ENCODE measurements at regions not wholly inside any gene's neighbourhood (a gene's known extent, or its start where the extent isn't known, plus 50 kb on each side); places are given as distances from the start of the nearest gene placed in this dataset.
"Not testable (repeated sequence)": the region's sequence is repeated elsewhere in the genome, so short reads cannot be mapped to it uniquely, and the experiment has no call there.

- TF ChIP-seq ZSCAN18 (CRISPR knock-in tag; IDR thresholded peaks at IDR 0.05), result no peak
Measured at GRCh38 chr1:229924639-229925038, 142.4 kb upstream of the GALNT2 start (continued).

- ATAC-seq, result no peak
- H3K4me3 Mint-ChIP-seq, result no peak overlapping the region
- POLR2A ChIA-PET, result no interaction called here
- no peak for DNase-seq (ENCODE audit: low spot score)
- TF ChIP-seq SMAD4 (CRISPR knock-in tag; IDR thresholded peaks at IDR 0.05) (no peak), PRDM15 (CRISPR knock-in tag; IDR thresholded peaks at IDR 0.05) (no peak), SOX15 (CRISPR knock-in tag; IDR thresholded peaks at IDR 0.05) (no peak), HMGA2 (CRISPR knock-in tag; IDR thresholded peaks at IDR 0.05) (no peak), GRHL2 (CRISPR knock-in tag; IDR thresholded peaks at IDR 0.05; ENCODE audit: insufficient replicate concordance, severe bottlenecking) (no peak), NR2C2 (CRISPR knock-in tag; IDR thresholded peaks at IDR 0.05) (no peak), ZNF425 (CRISPR knock-in tag; conservative IDR thresholded peaks at IDR 0.05) (no peak), FOXJ3 (CRISPR knock-in tag; IDR thresholded peaks at IDR 0.05; ENCODE audit: borderline replicate concordance) (no peak), SP1 (CRISPR knock-in tag; conservative IDR thresholded peaks at IDR 0.05) (no peak), MXD4 (CRISPR knock-in tag; IDR thresholded peaks at IDR 0.05; ENCODE audit: borderline replicate concordance) (no peak), ZNF423 (CRISPR knock-in tag; IDR thresholded peaks at IDR 0.05) (no peak), IRF1 (CRISPR knock-in tag; IDR thresholded peaks at IDR 0.05) (no peak), ATF1 (CRISPR knock-in tag; IDR thresholded peaks at IDR 0.05) (no peak), MAX (CRISPR knock-in tag; IDR thresholded peaks at IDR 0.05) (no peak), IRF2 (CRISPR knock-in tag; IDR thresholded peaks at IDR 0.05; ENCODE audit: borderline replicate concordance, low read depth) (no peak), ZNF121 (CRISPR knock-in tag; IDR thresholded peaks at IDR 0.05) (no peak), ZSCAN18 (CRISPR knock-in tag; IDR thresholded peaks at IDR 0.05) (no peak), OVOL2 (CRISPR knock-in tag; IDR thresholded peaks at IDR 0.05; ENCODE audit: borderline replicate concordance) (no peak), ZNF532 (CRISPR knock-in tag; IDR thresholded peaks at IDR 0.05; ENCODE audit: borderline replicate concordance) (no peak)
- no peak overlapping the region for H3K27ac Mint-ChIP-seq
- H3K36me3 Mint-ChIP-seq, result peaks cover 3% of the 10 kb centered on the region
- peaks cover 3% of the 10 kb centered on the region; the same call in 1 of the 2 replicates for H3K4me1 Mint-ChIP-seq
- CTCF ChIA-PET, result no interaction called here
- no peaks in the 10 kb centered on the region for H3K27me3 Mint-ChIP-seq (ENCODE audit: low read depth)
- peaks cover 18% of the 10 kb centered on the region for H3K9me3 Mint-ChIP-seq
Measured at GRCh38 chr1:229928767-229929166, 138.3 kb upstream of the GALNT2 start.

- DNase-seq (ENCODE audit: low spot score); H3K4me1 Mint-ChIP-seq; H3K4me3 Mint-ChIP-seq; ATAC-seq; H3K27me3 Mint-ChIP-seq (ENCODE audit: low read depth); H3K36me3 Mint-ChIP-seq; POLR2A ChIA-PET; H3K27ac Mint-ChIP-seq; CTCF ChIA-PET: not testable (repeated sequence)
- peaks cover 18% of the 10 kb centered on the region for H3K9me3 Mint-ChIP-seq
Measured at GRCh38 chr1:229931751-229932150, 135.3 kb upstream of the GALNT2 start.
